ENCODE measurements at regions not wholly inside any gene's neighbourhood (a gene's known extent, or its start where the extent isn't known, plus 50 kb on each side); places are given as distances from the start of the nearest gene placed in this dataset.

DNA sequence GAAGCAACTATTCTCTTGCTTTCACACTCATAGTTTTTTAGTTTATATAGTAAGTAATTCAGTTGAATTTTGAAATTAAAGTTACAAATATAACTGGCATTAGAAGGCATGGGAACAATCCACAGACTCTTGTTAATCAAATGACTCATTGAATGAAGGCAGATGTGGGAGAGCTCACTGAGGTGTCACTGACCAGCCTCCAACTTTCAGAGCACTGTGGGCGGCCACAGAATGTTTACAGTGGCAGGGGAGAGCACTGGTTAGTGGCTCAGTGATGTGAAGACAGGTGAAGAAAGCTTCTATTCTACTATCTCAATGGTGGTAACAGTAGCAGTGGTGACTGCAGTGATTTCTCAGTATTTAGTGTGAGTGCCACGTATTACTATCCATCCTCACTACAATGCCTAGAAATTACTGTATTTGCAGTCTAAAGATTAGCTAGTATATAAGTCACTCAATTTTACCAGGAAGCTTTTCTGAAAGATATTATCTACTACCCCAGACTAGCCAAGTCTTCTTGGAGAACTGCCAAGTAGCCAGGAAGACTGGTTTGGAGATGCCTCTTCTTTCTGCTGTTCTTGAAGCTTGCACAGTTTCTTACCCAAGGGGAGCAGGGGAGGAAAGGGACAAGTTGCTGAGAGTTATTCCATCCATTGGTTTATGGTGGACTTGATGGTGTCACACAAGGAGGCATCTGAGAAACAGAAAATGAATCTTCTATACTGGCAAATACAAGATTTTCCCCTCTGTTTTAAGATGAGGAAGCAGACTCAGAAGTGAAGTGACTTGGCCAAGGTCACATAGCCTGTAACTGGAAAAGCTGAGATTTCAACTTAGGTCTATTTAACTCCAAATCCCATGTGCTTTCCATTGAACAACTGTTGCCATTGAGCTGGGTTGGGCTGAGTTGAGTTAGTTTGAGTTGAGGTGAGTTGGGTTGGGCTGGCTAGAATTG is 231.2 kb downstream of the ANKRD60 start:
- Histone ChIP-seq H3K36me3 (ENCODE audit: insufficient read depth, low read length) (no peaks in the 10 kb centered on the region), H3K4me1 (ENCODE audit: insufficient read depth, low read length) (no peaks in the 10 kb centered on the region), H3K27ac (ENCODE audit: low read depth, low read length) (no peak overlapping the region), H3K27me3 (ENCODE audit: insufficient read depth, low read length, poor library complexity, severe bottlenecking) (peaks cover 4% of the 10 kb centered on the region), H3K9me3 (ENCODE audit: low read length) (no peaks in the 10 kb centered on the region), H3K4me3 (ENCODE audit: low read length) (no peak overlapping the region)
- Mint-ChIP-seq H3K9me3 (no peaks in the 10 kb centered on the region), H3K27me3 (peaks cover 18 to 41% of the 10 kb centered on the region in 2 donors), H3K27ac (peak overlapping the region in 1 of 8 donors; percentile 2), H3K4me1 (peaks cover 0 to 8% (median 0%) of the 10 kb centered on the region in 3 donors), H3K4me3 (no peak overlapping the region), H3K36me3 (no peaks in the 10 kb centered on the region)
- ChIA-PET CTCF (no interaction called here), POLR2A (no interaction called here)
- DNase-seq = no peak

DNA sequence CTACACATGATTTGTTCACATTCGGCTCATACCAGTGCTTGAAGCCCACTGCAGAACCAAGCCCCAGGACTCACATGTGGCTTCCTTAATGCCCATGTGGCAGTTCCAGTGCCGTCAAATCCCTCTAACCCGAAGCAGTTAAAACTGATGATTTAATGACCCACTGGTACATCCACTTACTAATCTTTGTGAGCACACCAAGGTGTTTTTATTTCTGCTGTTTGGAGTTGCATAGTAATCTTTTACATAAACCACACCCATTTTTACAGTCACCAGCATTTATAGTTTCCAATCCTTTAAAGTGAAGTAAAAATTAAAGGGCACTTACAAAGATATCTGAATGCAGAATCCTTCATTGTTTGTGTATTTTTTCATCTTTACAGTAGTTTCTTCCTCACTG is 232.0 kb downstream of the ANKRD60 start:
- H3K27me3 ChIP-seq (ENCODE audit: insufficient read depth, low read length, poor library complexity, severe bottlenecking) = peaks cover 4% of the 10 kb centered on the region
- H3K27ac ChIP-seq (ENCODE audit: low read depth, low read length) = no peak overlapping the region
- peaks cover 0 to 8% (median 0%) of the 10 kb centered on the region in 3 donors for H3K4me1 Mint-ChIP-seq
- no peak for DNase-seq
- H3K27ac Mint-ChIP-seq = no peak overlapping the region
- ChIA-PET CTCF (no interaction called here), POLR2A (no interaction called here)
- H3K4me3 Mint-ChIP-seq = no peak overlapping the region
- no peaks in the 10 kb centered on the region for H3K4me1 ChIP-seq (ENCODE audit: insufficient read depth, low read length)
- no peaks in the 10 kb centered on the region for H3K36me3 Mint-ChIP-seq
- no peak overlapping the region for H3K4me3 ChIP-seq (ENCODE audit: low read length)
- no peaks in the 10 kb centered on the region for H3K9me3 Mint-ChIP-seq
- H3K36me3 ChIP-seq (ENCODE audit: insufficient read depth, low read length) = no peaks in the 10 kb centered on the region
- peaks cover 22 to 37% of the 10 kb centered on the region in 2 donors for H3K27me3 Mint-ChIP-seq
- H3K9me3 ChIP-seq (ENCODE audit: low read length) = no peaks in the 10 kb centered on the region

DNA sequence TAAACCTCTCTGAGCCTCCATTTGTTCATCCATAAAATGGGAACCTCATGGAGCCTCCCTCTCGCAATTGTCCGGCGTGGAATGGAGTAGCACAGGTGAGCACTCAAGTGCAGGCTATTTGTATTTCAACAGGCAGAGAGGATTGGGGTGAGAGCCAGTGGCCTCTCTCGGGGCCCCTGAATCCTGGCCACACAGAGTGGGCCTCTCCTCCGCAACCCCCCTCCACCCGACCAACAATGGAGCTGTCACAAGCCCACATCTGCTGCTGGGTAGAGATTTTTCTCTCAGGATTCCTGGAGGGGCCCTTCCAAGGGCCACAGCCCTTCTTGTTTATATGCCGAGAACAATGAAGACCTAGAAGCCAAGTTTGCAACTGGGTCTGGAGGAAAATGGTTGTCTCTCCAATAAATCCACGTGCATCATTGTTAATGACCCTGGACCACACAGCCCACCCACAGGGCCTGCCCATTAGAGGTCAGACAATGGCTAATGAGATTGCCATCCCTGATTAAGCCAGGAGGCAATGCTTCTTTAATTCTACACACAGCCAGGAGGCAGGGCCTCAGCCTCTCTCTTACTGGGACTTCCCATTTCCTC is 233.0 kb downstream of the ANKRD60 start:
- H3K4me3 ChIP-seq (ENCODE audit: low read length) = no peak overlapping the region
- H3K36me3 ChIP-seq (ENCODE audit: insufficient read depth, low read length) = no peaks in the 10 kb centered on the region
- no peak overlapping the region for H3K27ac Mint-ChIP-seq
- peaks cover 0 to 8% (median 0%) of the 10 kb centered on the region in 3 donors for H3K4me1 Mint-ChIP-seq
- no peak overlapping the region for H3K4me3 Mint-ChIP-seq
- H3K9me3 ChIP-seq (ENCODE audit: low read length) = no peaks in the 10 kb centered on the region
- no peak overlapping the region for H3K27ac ChIP-seq (ENCODE audit: low read depth, low read length)
- POLR2A ChIA-PET = no interaction called here
- peaks cover under 1% of the 10 kb centered on the region for H3K27me3 ChIP-seq (ENCODE audit: insufficient read depth, low read length, poor library complexity, severe bottlenecking)
- no peaks in the 10 kb centered on the region for H3K36me3 Mint-ChIP-seq
- peaks cover 23 to 34% of the 10 kb centered on the region in 2 donors for H3K27me3 Mint-ChIP-seq
- no peak for DNase-seq
- CTCF ChIA-PET = no interaction called here
- H3K4me1 ChIP-seq (ENCODE audit: insufficient read depth, low read length) = no peaks in the 10 kb centered on the region
- H3K9me3 Mint-ChIP-seq = no peaks in the 10 kb centered on the region

DNA sequence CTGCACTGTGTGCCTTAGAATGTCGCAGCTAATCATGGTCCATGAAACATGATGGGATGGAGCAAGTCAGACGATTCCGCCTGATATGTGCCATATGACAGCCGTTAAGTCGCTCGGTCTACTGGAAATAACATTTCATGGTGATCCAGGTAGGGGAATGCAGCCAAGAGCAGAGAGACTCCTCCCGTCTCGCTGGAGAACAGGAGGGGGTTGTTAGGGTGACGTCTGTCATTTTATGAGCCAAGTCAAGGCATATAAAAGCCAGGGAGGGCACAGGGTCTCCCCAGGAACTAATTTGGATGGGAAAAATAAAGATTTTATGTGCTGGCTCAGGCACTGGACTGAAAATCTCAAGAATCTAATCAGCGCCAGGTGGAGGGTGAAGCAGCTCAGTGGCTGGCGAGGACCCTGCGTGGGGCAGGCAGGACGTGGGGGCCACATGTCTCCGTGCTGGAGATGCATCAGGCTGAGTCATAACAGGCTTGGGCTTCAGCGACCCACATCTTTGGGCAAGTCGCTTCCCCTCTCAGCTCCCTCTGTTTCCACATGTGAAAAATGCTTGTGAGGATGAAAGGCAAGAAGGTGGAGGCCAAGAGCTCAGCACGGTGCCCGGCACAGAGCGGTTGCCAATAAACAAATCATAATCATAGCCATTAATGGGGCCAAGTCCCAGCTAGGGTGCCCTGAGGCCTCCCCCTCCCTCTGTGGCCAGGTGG is 234.6 kb downstream of the ANKRD60 start:
- ChIA-PET CTCF (no interaction called here), POLR2A (interaction anchor here (0.5 kb wide), 1 partner anchor 744 kb away, joined by 3 read pairs; no protein-coding TSS in a partner anchor)
- H3K27ac ChIP-seq (ENCODE audit: low read depth, low read length) = no peak overlapping the region

DNA sequence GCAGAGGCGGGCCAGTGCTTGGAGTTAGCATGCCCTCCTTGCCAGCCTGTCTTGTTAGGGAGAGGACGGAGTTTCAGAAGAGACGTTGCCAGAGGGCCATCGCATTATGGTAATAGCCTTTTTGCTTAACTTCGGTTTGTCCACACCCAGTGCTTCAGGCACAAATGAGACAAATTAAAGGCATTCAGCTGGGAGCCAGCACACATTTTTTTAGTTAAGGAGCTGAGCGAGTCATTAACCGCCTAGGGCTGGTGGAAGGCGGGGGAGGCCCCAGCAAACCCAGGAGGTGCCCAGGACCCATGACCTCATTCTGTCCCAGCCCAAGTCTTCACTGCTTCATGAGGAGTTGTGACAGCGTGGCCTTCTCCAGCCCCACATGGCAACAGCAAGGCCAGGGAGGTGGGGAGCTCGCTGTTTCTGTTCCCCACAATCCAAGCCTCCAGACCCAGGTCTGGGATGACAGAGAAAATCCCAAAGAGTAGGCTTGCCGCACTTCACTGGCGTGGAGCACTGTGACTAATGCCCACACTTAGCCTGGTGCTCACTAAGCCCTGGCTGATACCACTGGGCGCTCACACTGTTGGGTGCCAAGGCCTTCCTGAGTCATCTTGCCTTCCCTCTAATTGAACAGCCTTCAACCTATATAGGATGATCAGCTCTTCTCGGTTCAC is 237.1 kb downstream of the ANKRD60 start:
- Histone ChIP-seq H3K36me3 (ENCODE audit: insufficient read depth, low read length) (no peaks in the 10 kb centered on the region), H3K9me3 (ENCODE audit: low read length) (no peaks in the 10 kb centered on the region), H3K4me1 (ENCODE audit: insufficient read depth, low read length) (no peaks in the 10 kb centered on the region), H3K27ac (ENCODE audit: low read depth, low read length) (no peak overlapping the region), H3K27me3 (ENCODE audit: insufficient read depth, low read length, poor library complexity, severe bottlenecking) (no peaks in the 10 kb centered on the region), H3K4me3 (ENCODE audit: low read length) (no peak overlapping the region)
- no peak overlapping the region for H3K27ac Mint-ChIP-seq
- H3K4me3 Mint-ChIP-seq = no peak overlapping the region
- H3K36me3 Mint-ChIP-seq = no peaks in the 10 kb centered on the region
- H3K4me1 Mint-ChIP-seq = no peaks in the 10 kb centered on the region
- DNase-seq = no peak
- POLR2A ChIA-PET = no interaction called here
- CTCF ChIA-PET = no interaction called here
- H3K27me3 Mint-ChIP-seq = peaks cover 11 to 35% of the 10 kb centered on the region in 2 donors
- no peaks in the 10 kb centered on the region for H3K9me3 Mint-ChIP-seq

More for the DNA sequence above, 234.6 kb downstream of the ANKRD60 start:
- no peaks in the 10 kb centered on the region for H3K36me3 ChIP-seq (ENCODE audit: insufficient read depth, low read length)
- H3K27me3 Mint-ChIP-seq = peaks cover 25 to 34% of the 10 kb centered on the region in 2 donors
- no peaks in the 10 kb centered on the region for H3K36me3 Mint-ChIP-seq
- H3K4me3 ChIP-seq (ENCODE audit: low read length) = no peak overlapping the region
- no peaks in the 10 kb centered on the region for H3K9me3 ChIP-seq (ENCODE audit: low read length)
- no peak overlapping the region for H3K27ac Mint-ChIP-seq
- H3K4me1 ChIP-seq (ENCODE audit: insufficient read depth, low read length) = no peaks in the 10 kb centered on the region
- no peak for DNase-seq
- no peaks in the 10 kb centered on the region for H3K9me3 Mint-ChIP-seq
- no peaks in the 10 kb centered on the region for H3K4me1 Mint-ChIP-seq
- H3K27me3 ChIP-seq (ENCODE audit: insufficient read depth, low read length, poor library complexity, severe bottlenecking) = no peaks in the 10 kb centered on the region
- H3K4me3 Mint-ChIP-seq = no peak overlapping the region

DNA sequence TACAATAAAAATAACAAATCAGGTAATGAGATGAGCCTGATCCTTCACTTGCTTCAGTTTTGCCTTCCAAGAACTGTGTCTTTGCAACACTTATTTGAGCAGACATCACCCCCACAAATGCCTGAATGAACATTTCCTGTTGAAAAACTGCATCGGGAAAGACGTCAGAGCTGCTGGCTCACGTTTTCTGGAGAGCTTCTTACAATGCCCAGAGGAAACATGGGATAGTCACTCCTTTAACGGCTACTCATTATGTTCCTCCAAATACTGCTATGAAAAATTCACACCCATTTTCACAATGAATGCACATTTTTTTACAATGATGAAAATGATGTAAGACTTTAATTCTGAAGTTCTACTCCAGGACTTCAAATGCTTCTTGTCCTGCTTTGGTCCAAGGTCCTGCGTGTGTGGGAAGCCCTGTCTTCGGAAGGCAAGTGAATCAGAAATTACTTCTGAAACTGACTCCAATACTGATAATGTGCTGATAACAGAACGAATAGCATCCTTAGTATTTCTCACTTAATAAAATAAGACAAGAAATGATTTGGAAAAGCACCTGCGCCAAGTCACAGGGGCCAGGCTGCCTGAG is 238.0 kb downstream of the ANKRD60 start:
- no peak overlapping the region for H3K27ac ChIP-seq (ENCODE audit: low read depth, low read length)
- no peaks in the 10 kb centered on the region for H3K27me3 ChIP-seq (ENCODE audit: insufficient read depth, low read length, poor library complexity, severe bottlenecking)
- no peak overlapping the region for H3K4me3 ChIP-seq (ENCODE audit: low read length)
- DNase-seq = no peak
- H3K4me3 Mint-ChIP-seq = no peak overlapping the region
- no peaks in the 10 kb centered on the region for H3K9me3 Mint-ChIP-seq
- H3K4me1 ChIP-seq (ENCODE audit: insufficient read depth, low read length) = no peaks in the 10 kb centered on the region
- no peaks in the 10 kb centered on the region for H3K9me3 ChIP-seq (ENCODE audit: low read length)
- H3K4me1 Mint-ChIP-seq = no peaks in the 10 kb centered on the region
- CTCF ChIA-PET = no interaction called here
- no peak overlapping the region for H3K27ac Mint-ChIP-seq
- POLR2A ChIA-PET = no interaction called here
- no peaks in the 10 kb centered on the region for H3K36me3 ChIP-seq (ENCODE audit: insufficient read depth, low read length)
- H3K27me3 Mint-ChIP-seq = peaks cover 10 to 37% of the 10 kb centered on the region in 2 donors
- no peaks in the 10 kb centered on the region for H3K36me3 Mint-ChIP-seq

DNA sequence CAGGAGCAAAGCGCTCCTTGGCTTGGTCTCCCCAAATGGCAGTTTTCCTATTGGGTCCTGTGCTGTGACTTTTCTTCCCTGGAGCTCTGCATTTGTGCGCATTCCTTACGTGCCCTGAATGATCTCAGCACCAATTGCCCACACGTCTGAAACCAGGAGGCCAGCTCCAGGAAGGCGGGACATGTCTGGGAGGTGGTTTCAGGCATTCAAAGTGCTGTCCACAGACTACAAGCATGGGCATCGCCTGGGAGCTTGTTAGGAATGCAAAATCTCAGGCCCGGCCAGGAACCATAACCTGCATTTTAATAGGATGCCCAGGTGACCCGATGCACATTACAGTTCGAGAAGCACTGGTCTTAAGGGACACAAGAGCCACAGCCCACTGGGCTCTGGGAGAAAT is 239.6 kb downstream of the ANKRD60 start:
- H3K27ac ChIP-seq (ENCODE audit: low read depth, low read length) = no peak overlapping the region
- Mint-ChIP-seq H3K36me3 (no peaks in the 10 kb centered on the region), H3K9me3 (no peaks in the 10 kb centered on the region), H3K27me3 (peaks cover 10 to 37% of the 10 kb centered on the region in 2 donors), H3K4me1 (no peaks in the 10 kb centered on the region), H3K4me3 (no peak overlapping the region), H3K27ac (no peak overlapping the region)
- H3K27me3 ChIP-seq (ENCODE audit: insufficient read depth, low read length, poor library complexity, severe bottlenecking) = no peaks in the 10 kb centered on the region
- no peak for DNase-seq
- CTCF ChIA-PET = no interaction called here
- POLR2A ChIA-PET = no interaction called here
- H3K9me3 ChIP-seq (ENCODE audit: low read length) = no peaks in the 10 kb centered on the region
- H3K4me3 ChIP-seq (ENCODE audit: low read length) = no peak overlapping the region
- H3K4me1 ChIP-seq (ENCODE audit: insufficient read depth, low read length) = no peaks in the 10 kb centered on the region
- no peaks in the 10 kb centered on the region for H3K36me3 ChIP-seq (ENCODE audit: insufficient read depth, low read length)
